CD4-positive, alpha-beta T cell (primary cell): ENCODE measurements at regions not wholly inside any gene's neighbourhood (a gene's known extent, or its start where the extent isn't known, plus 50 kb on each side); places are given as distances from the start of the nearest gene placed in this dataset.

Experiments
- ATAC-seq: fragments of 200-7000 bp; cut with Tn5 transposase; one replicate; pipeline ENCODE4 v1.10.0; 2022; ENCODE audit warnings: mild to moderate bottlenecking; ENCODE audit not compliant: poor library complexity
- CTCF ChIA-PET: fragments of 350-600 bp; sonication (Branson Sonifier 250); formaldehyde crosslinking; loops from one replicate; lab custom pipeline; 2021; ENCODE audit warnings: antibody characterized with exemption, inconsistent platforms; lab: Charles Lee
- POLR2A ChIA-PET: fragments of 350-600 bp; sonication (Branson Sonifier 250); formaldehyde crosslinking; loops from one replicate; lab custom pipeline; 2021; ENCODE audit warnings: antibody characterized with exemption, inconsistent platforms; lab: Charles Lee
- DNase-seq, 14 experiments: peaks; one replicate each; pipeline ENCODE4 v3.0.0-alpha.2; 2013 to 2020; ENCODE audit warnings: mixed read lengths in 2 of 14
- H3K27ac ChIP-seq, 2 donors: one replicate each; pipeline versions ENCODE4 v1.5.1 to v1.7.0; 2013; ENCODE audit warnings: low read length in 2 of 2, low read depth in 1 of 2, mild to moderate bottlenecking in 1 of 2
- H3K27me3 ChIP-seq, 2 experiments: 1 replicate in 1 of 2; 2 replicates in 1 of 2; pipeline versions ENCODE4 v1.6.1 to v1.7.0; 2013; ENCODE audit warnings: low read length in 2 of 2, control low read depth in 1 of 2, mild to moderate bottlenecking in 1 of 2, moderate library complexity in 1 of 2; ENCODE audit not compliant: insufficient read depth in 2 of 2, control insufficient read depth in 1 of 2
- H3K36me3 ChIP-seq: one replicate; pipeline ENCODE4 v1.6.1; 2013; ENCODE audit warnings: low read length, control low read depth; ENCODE audit not compliant: insufficient read depth
- H3K4me1 ChIP-seq: one replicate; pipeline ENCODE4 v1.6.1; 2013; ENCODE audit warnings: low read length, control low read depth; ENCODE audit not compliant: insufficient read depth
- H3K4me3 ChIP-seq: one replicate; pipeline ENCODE4 v1.5.1; 2013; ENCODE audit warnings: mild to moderate bottlenecking, low read length, moderate library complexity
- H3K9me3 ChIP-seq, 2 experiments: 1 replicate in 1 of 2; 2 replicates in 1 of 2; pipeline versions ENCODE4 v1.6.1 to v1.7.0; 2013; ENCODE audit warnings: low read length in 2 of 2, mild to moderate bottlenecking in 2 of 2, control low read depth in 1 of 2, moderate library complexity in 1 of 2; ENCODE audit not compliant: control insufficient read depth in 1 of 2, insufficient read depth in 1 of 2
- H3K27ac Mint-ChIP-seq: one replicate; pipeline ENCODE4 v1.8.0; 2020; ENCODE audit warnings: mixed read lengths
- H3K27me3 Mint-ChIP-seq: one replicate; pipeline ENCODE4 v1.8.0; 2021; ENCODE audit warnings: mixed read lengths
- H3K36me3 Mint-ChIP-seq: one replicate; pipeline ENCODE4 v1.8.0; 2021; ENCODE audit warnings: low read depth, mixed read lengths
- H3K4me1 Mint-ChIP-seq: one replicate; pipeline ENCODE4 v1.8.0; 2021; ENCODE audit warnings: low read depth, mixed read lengths
- H3K4me3 Mint-ChIP-seq: one replicate; pipeline ENCODE4 v1.8.0; 2020; ENCODE audit warnings: mild to moderate bottlenecking, mixed read lengths
- H3K9me3 Mint-ChIP-seq: one replicate; pipeline ENCODE4 v1.8.0; 2020; ENCODE audit warnings: mixed read lengths
- CTCF ChIP-seq: fragments of 200-600 bp; IDR thresholded peaks from one replicate; pipeline ENCODE4 v1.8.0; 2022; ENCODE audit warnings: antibody characterized with exemption, mild to moderate bottlenecking
- intact Hi-C, 2 experiments: fragments of 100-400 bp; cut with DNase I in 1 of 2; cut with micrococcal nuclease in 1 of 2; formaldehyde crosslinking; loops; one replicate each; pipeline versions ENCODE4 v1.15.1 to v1.9.0; 2023 to 2025; cut with DNase I, micrococcal nuclease

GRCh38 chr16:86403541-86404163 is 106.7 kb upstream of the FOXF1 start:
- no peak for ATAC-seq
- no peak overlapping the region for H3K27ac ChIP-seq
- H3K27me3 Mint-ChIP-seq: peaks cover 10% of the 10 kb centered on the region
- TF ChIP-seq CTCF: no peak
- H3K4me1 ChIP-seq: no peaks in the 10 kb centered on the region
- no peaks in the 10 kb centered on the region for H3K36me3 Mint-ChIP-seq
- no peak for DNase-seq
- peaks cover 1% of the 10 kb centered on the region for H3K9me3 Mint-ChIP-seq
- H3K9me3 ChIP-seq: peaks cover 0 to 13% of the 10 kb centered on the region in 2 experiments
- no peaks in the 10 kb centered on the region for H3K4me1 Mint-ChIP-seq
- ChIA-PET CTCF (no interaction called here), POLR2A (no interaction called here)
- no peaks in the 10 kb centered on the region for H3K27me3 ChIP-seq
- H3K36me3 ChIP-seq: no peaks in the 10 kb centered on the region
- no peak overlapping the region for H3K4me3 Mint-ChIP-seq
- intact Hi-C loops: no loop called here
- no peak overlapping the region for H3K4me3 ChIP-seq
- H3K27ac Mint-ChIP-seq: no peak overlapping the region

- peaks cover 10% of the 10 kb centered on the region for H3K27me3 Mint-ChIP-seq
These were observed 105.6 kb upstream of the FOXF1 start for GRCh38 chr16:86404678-86405077.

GRCh38 chr16:86405319-86405718 is 105.0 kb upstream of the FOXF1 start:
- POLR2A ChIA-PET: no interaction called here
- Histone ChIP-seq H3K36me3 (no peaks in the 10 kb centered on the region), H3K9me3 (peaks cover 0 to 8% of the 10 kb centered on the region in 2 experiments), H3K27ac (no peak overlapping the region), H3K4me1 (no peaks in the 10 kb centered on the region), H3K27me3 (peaks cover 0 to 5% of the 10 kb centered on the region in 2 experiments), H3K4me3 (no peak overlapping the region)
- intact Hi-C loops: no loop called here
- H3K36me3 Mint-ChIP-seq: no peaks in the 10 kb centered on the region
- H3K4me1 Mint-ChIP-seq: no peaks in the 10 kb centered on the region
- H3K27ac Mint-ChIP-seq: no peak overlapping the region
- no peak for TF ChIP-seq CTCF
- CTCF ChIA-PET: no interaction called here
- H3K4me3 Mint-ChIP-seq: no peak overlapping the region
- DNase-seq (no peak), ATAC-seq (no peak)
- H3K9me3 Mint-ChIP-seq: peaks cover 1% of the 10 kb centered on the region
- peaks cover 13% of the 10 kb centered on the region for H3K27me3 Mint-ChIP-seq

More at GRCh38 chr16:86404678-86405077, 105.6 kb upstream of the FOXF1 start:
- no peaks in the 10 kb centered on the region for H3K4me1 ChIP-seq
- Mint-ChIP-seq H3K4me3 (no peak overlapping the region), H3K36me3 (no peaks in the 10 kb centered on the region), H3K4me1 (no peaks in the 10 kb centered on the region), H3K27ac (no peak overlapping the region), H3K9me3 (no peaks in the 10 kb centered on the region)
- POLR2A ChIA-PET: no interaction called here
- DNase-seq (no peak), ATAC-seq (no peak)
- CTCF ChIA-PET: no interaction called here
- intact Hi-C loops: no loop called here
- H3K4me3 ChIP-seq: no peak overlapping the region
- no peaks in the 10 kb centered on the region for H3K36me3 ChIP-seq
- H3K27me3 ChIP-seq: no peaks in the 10 kb centered on the region
- TF ChIP-seq CTCF: no peak
- H3K9me3 ChIP-seq: peaks cover 0 to 13% of the 10 kb centered on the region in 2 experiments
- no peak overlapping the region for H3K27ac ChIP-seq
